ENCODE measurements at regions not wholly inside any gene's neighbourhood (a gene's known extent, or its start where the extent isn't known, plus 50 kb on each side); places are given as distances from the start of the nearest gene placed in this dataset.

DNA sequence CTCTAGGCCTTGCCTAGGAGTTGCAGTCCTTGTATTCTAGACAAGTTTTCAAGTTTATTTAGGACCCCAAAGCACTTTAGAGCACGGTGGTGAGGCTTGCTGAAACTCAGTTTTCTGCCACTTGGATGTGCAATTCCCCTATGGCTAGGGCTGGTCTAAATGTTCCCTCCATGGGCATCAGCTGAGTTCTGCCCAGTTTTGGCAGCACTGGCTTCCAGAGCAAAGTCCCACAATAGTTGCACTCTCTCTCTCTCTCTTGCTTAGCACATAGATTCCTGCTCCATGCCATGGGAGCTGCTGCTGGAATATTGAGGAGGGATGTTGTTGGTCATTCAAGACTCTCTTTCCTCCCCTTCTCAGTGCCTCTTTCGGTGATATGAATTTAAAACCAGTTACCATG is 760.2 kb upstream of the SLC39A10 start:
- TF ChIP-seq POLR2AphosphoS5 (IDR thresholded peaks at IDR 0.05; ENCODE audit: low read length) = no peak
- no peak for TF ChIP-seq GABPA (IDR thresholded peaks at IDR 0.05; ENCODE audit: low read depth)
- TF ChIP-seq, protein P1, sequence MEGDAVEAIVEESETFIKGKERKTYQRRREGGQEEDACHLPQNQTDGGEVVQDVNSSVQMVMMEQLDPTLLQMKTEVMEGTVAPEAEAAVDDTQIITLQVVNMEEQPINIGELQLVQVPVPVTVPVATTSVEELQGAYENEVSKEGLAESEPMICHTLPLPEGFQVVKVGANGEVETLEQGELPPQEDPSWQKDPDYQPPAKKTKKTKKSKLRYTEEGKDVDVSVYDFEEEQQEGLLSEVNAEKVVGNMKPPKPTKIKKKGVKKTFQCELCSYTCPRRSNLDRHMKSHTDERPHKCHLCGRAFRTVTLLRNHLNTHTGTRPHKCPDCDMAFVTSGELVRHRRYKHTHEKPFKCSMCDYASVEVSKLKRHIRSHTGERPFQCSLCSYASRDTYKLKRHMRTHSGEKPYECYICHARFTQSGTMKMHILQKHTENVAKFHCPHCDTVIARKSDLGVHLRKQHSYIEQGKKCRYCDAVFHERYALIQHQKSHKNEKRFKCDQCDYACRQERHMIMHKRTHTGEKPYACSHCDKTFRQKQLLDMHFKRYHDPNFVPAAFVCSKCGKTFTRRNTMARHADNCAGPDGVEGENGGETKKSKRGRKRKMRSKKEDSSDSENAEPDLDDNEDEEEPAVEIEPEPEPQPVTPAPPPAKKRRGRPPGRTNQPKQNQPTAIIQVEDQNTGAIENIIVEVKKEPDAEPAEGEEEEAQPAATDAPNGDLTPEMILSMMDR (IDR thresholded peaks at IDR 0.05 in 2 of 3, conservative IDR thresholded peaks at IDR 0.05 in 1 of 3; ENCODE audit: control insufficient read depth in 2 of 3, extremely low read depth in 1 of 3, insufficient read depth in 1 of 3, low read depth in 3 of 3, low read length in 3 of 3) = no peak
- no peak for TF ChIP-seq EZH2 (IDR thresholded peaks at IDR 0.05; ENCODE audit: borderline replicate concordance, control insufficient read depth, low read depth, low read length)
- no peak for TF ChIP-seq BRCA1 (IDR thresholded peaks at IDR 0.05; ENCODE audit: low read depth, low read length)
- TF ChIP-seq HDAC2 (IDR thresholded peaks at IDR 0.05) = no peak
- TF ChIP-seq EGR1 (IDR thresholded peaks at IDR 0.05; ENCODE audit: borderline replicate concordance in 1 of 2, low read depth in 2 of 2, low read length in 2 of 2) = no peak
- TF ChIP-seq BHLHE40 (IDR thresholded peaks at IDR 0.05; ENCODE audit: borderline replicate concordance in 1 of 2, low read depth in 2 of 2, low read length in 1 of 2) = no peak
- TF ChIP-seq, protein P2, sequence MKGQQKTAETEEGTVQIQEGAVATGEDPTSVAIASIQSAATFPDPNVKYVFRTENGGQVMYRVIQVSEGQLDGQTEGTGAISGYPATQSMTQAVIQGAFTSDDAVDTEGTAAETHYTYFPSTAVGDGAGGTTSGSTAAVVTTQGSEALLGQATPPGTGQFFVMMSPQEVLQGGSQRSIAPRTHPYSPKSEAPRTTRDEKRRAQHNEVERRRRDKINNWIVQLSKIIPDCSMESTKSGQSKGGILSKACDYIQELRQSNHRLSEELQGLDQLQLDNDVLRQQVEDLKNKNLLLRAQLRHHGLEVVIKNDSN (IDR thresholded peaks at IDR 0.05; ENCODE audit: borderline replicate concordance, extremely low read length, insufficient read depth, low read depth, low read length) = no peak
- TF ChIP-seq, protein P3, sequence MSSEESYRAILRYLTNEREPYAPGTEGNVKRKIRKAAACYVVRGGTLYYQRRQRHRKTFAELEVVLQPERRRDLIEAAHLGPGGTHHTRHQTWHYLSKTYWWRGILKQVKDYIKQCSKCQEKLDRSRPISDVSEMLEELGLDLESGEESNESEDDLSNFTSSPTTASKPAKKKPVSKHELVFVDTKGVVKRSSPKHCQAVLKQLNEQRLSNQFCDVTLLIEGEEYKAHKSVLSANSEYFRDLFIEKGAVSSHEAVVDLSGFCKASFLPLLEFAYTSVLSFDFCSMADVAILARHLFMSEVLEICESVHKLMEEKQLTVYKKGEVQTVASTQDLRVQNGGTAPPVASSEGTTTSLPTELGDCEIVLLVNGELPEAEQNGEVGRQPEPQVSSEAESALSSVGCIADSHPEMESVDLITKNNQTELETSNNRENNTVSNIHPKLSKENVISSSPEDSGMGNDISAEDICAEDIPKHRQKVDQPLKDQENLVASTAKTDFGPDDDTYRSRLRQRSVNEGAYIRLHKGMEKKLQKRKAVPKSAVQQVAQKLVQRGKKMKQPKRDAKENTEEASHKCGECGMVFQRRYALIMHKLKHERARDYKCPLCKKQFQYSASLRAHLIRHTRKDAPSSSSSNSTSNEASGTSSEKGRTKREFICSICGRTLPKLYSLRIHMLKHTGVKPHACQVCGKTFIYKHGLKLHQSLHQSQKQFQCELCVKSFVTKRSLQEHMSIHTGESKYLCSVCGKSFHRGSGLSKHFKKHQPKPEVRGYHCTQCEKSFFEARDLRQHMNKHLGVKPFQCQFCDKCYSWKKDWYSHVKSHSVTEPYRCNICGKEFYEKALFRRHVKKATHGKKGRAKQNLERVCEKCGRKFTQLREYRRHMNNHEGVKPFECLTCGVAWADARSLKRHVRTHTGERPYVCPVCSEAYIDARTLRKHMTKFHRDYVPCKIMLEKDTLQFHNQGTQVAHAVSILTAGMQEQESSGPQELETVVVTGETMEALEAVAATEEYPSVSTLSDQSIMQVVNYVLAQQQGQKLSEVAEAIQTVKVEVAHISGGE (CRISPR knock-in tag; IDR thresholded peaks at IDR 0.05) = no peak
- TF ChIP-seq SREBF2 (IDR thresholded peaks at IDR 0.05; ENCODE audit: low read length) = no peak

Data from GM12878 (cell line).